ENCODE measurements at regions not wholly inside any gene's neighbourhood (a gene's known extent, or its start where the extent isn't known, plus 50 kb on each side); places are given as distances from the start of the nearest gene placed in this dataset.

DNA sequence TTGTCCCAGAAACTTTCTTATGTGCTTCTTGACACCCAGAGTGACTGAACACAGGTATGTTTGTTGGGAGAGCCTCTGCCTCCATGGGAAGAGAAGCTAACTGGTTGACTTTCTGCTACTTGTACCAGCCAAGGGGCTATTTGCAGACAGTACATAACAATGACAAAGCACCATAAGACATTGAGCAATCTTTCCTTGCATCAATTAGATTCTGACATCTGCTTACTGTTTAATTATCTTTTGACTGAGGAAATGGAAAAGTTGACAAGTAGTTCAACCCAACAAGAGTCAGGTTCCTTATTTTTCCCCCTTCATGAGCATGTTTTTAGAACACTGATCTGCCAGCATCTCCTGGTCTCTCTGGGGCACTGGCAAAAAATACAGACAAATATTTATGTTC is 157.7 kb downstream of the RPLP1 start:
- TF ChIP-seq, protein P1, sequence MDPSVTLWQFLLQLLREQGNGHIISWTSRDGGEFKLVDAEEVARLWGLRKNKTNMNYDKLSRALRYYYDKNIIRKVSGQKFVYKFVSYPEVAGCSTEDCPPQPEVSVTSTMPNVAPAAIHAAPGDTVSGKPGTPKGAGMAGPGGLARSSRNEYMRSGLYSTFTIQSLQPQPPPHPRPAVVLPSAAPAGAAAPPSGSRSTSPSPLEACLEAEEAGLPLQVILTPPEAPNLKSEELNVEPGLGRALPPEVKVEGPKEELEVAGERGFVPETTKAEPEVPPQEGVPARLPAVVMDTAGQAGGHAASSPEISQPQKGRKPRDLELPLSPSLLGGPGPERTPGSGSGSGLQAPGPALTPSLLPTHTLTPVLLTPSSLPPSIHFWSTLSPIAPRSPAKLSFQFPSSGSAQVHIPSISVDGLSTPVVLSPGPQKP (IDR thresholded peaks at IDR 0.05; ENCODE audit: low read depth, low read length): no peak
- TF ChIP-seq EP300 (IDR thresholded peaks at IDR 0.05): no peak
- TF ChIP-seq HDAC2 (IDR thresholded peaks at IDR 0.05): no peak
- TF ChIP-seq E2F6 (IDR thresholded peaks at IDR 0.05; ENCODE audit: borderline replicate concordance, low read depth): no peak
- TF ChIP-seq KDM5A (IDR thresholded peaks at IDR 0.05): no peak
- no peak for TF ChIP-seq BHLHE40 (IDR thresholded peaks at IDR 0.05; ENCODE audit: low read depth, low read length)
- no peak for TF ChIP-seq RFX5 (IDR thresholded peaks at IDR 0.05)
- no peak for TF ChIP-seq CTCF (IDR thresholded peaks at IDR 0.05)
- no peak for TF ChIP-seq CEBPB (IDR thresholded peaks at IDR 0.05)
- no peak for TF ChIP-seq POLR2A (IDR thresholded peaks at IDR 0.05; ENCODE audit: low read length)
